OCI-LY7 (cell line): ENCODE measurements at regions not wholly inside any gene's neighbourhood (a gene's known extent, or its start where the extent isn't known, plus 50 kb on each side); places are given as distances from the start of the nearest gene placed in this dataset.

Experiments
- CTCF ChIP-seq: fragments of 200-600 bp; sonication (generic); conservative IDR thresholded peaks from 2 replicates; pipeline ENCODE4 v1.5.1; 2014; ENCODE audit warnings: mild to moderate bottlenecking, antibody characterized with exemption, low read length, moderate library complexity, mixed read lengths
- EZH2phosphoT487 ChIP-seq: fragments of 200-600 bp; sonication (generic); IDR thresholded peaks from 2 replicates; pipeline ENCODE4 v1.6.1; 2018; ENCODE audit warnings: low read depth, borderline replicate concordance, mild to moderate bottlenecking, mixed run types, antibody characterized with exemption, low read length, moderate library complexity, mixed read lengths

DNA sequence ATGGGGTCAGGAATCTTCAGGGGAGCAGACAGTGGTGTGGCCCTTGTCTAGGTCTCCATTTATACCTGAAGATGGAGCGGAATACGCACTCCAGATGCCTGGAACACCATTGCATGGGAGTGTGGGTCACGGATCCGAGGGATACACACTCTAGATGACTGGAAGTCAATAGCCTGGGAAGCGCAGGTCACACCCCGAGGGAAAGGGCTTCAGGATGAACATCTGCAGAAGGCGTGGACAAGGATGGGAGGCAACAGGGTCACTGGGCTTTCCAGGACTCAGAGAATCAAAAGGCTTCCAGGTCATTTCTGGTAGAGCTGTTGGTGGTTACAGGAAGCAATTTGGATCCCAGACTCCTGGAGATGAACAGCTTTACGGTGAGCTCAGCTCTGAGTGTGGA lies 382.2 kb upstream of the KLF6 start:
- TF ChIP-seq CTCF: no peak
- TF ChIP-seq EZH2phosphoT487: no peak
